IPS DF 19.7 (cell line): ENCODE measurements at regions not wholly inside any gene's neighbourhood (a gene's known extent, or its start where the extent isn't known, plus 50 kb on each side); places are given as distances from the start of the nearest gene placed in this dataset.

Source experiments
- DNase-seq: peaks from one replicate; pipeline ENCODE4 v3.0.0-alpha.2; 2013; ENCODE audit warnings: low read depth, low spot score

- DNase-seq: no peak
Observed at GRCh38 chr17:33776304-33776703, 478.8 kb upstream of the CCL2 start.

DNA sequence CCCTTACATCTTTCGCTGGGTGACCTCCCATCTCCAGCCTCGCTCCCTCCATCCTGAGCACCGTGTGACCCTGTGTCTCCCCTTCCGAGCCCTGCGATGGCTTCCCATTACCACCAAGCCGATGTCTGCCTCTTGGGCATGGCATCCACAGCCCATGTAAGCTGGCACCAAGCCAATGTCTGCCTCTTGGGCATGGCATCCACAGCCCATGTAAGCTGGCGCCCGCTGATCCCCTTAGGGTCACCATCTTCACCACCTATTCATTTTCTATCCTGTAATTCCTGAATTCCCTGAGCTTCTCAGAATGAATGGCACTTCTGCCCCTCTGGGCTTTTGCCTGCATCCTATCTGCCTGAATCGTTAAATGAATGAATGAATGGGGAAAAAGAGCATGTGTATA is 478.2 kb upstream of the CCL2 start:
- DNase-seq: no peak

DNA sequence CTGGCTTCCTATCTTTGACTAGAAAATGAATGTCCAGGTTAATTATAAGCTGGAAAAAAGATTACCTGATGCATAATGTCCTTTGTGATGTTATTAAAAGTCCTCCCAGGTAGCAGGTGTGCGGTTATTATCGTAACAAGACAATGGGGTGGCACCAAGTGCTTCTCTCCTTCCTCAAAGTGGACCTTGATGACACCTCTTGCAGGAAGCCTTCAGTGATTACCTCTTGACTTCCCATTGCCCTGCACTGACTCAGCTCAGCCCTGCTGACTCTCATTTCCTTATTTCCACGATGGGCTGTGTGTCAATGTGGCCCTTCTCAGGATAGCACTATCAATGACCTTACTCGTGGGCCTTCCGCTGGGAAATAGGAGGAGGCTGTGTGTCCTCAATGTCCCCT is 477.4 kb upstream of the CCL2 start:
- no peak for DNase-seq

DNA sequence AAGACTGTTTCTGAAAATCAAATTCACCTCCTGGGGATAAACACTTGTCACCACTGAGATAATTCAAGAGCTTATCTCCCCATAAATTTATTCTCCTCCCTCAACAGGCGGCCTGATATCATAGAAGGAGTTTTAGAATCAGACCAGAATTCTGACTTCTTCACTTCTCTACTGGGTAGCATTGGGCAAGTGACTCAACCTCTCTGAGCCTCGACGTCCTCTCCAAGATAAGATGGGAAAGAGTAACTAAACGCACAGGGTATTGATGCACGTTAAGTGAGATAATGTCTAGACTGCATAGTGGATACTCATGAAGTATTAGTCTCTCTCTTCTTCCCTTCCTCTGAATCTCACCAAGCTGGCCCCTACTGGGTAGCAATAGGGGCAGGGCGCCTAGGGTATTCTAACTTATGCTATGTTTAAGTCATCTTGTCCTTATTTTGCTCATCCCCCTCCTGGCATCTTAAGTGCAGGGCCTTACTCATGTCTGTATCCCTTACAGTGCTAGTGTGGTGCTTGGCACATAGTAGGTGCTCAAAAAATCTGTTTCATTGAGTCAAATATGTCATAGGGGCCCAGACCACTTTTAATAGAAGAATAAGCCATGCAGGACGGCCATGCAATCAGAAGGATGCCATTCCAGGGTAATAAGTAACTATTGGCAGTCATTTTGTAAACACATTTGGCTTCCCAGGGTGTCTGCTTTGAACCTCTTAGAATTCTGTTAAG is 476.4 kb upstream of the CCL2 start:
- DNase-seq: no peak

GRCh38 chr17:33779234-33779591 is 475.9 kb upstream of the CCL2 start:
- no peak for DNase-seq

DNA sequence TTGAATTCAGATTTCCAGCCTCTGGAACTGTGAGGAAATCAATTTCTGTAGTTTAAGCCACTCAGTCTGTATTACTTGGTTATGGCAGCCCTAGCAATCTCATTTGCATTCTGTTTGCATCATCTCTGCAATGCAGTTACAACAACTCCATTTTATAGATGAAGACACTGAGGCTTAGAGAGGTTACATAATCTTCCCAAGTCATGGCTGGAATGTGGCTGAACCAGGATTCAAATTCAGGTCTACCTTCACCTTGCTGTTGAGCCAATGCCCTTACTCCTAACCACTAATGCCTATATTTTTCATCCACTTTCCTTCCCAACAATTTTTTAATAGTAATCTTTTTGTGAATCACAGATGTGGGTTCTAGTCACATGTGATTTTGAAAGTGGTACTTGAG is 469.8 kb upstream of the CCL2 start:
- DNase-seq: no peak

GRCh38 chr17:33786478-33786877 is 468.6 kb upstream of the CCL2 start:
- no peak for DNase-seq

DNA sequence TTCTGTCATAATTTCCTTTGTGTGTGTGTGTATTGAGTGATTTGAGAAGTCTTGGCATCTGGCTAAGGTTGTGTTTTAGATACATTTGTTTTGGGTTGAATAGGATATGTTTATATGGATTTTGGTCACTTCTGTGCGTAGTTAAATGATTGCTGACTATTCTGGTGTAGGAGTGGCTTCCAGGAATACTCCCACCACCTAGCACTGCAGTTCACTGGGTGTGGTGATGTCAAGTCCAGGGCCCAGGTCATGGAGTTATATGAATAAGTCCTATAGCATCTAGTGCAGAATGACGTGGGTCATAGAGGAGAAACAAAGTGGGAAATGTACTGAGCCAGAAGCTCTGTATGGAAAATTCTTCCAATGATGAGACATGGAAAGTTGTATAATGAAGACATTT is 465.4 kb upstream of the CCL2 start:
- no peak for DNase-seq

GRCh38 chr17:33797181-33797580 is 457.9 kb upstream of the CCL2 start:
- no peak for DNase-seq

- DNase-seq: no peak
Observed at GRCh38 chr17:33798308-33798707, 456.8 kb upstream of the CCL2 start.

DNA sequence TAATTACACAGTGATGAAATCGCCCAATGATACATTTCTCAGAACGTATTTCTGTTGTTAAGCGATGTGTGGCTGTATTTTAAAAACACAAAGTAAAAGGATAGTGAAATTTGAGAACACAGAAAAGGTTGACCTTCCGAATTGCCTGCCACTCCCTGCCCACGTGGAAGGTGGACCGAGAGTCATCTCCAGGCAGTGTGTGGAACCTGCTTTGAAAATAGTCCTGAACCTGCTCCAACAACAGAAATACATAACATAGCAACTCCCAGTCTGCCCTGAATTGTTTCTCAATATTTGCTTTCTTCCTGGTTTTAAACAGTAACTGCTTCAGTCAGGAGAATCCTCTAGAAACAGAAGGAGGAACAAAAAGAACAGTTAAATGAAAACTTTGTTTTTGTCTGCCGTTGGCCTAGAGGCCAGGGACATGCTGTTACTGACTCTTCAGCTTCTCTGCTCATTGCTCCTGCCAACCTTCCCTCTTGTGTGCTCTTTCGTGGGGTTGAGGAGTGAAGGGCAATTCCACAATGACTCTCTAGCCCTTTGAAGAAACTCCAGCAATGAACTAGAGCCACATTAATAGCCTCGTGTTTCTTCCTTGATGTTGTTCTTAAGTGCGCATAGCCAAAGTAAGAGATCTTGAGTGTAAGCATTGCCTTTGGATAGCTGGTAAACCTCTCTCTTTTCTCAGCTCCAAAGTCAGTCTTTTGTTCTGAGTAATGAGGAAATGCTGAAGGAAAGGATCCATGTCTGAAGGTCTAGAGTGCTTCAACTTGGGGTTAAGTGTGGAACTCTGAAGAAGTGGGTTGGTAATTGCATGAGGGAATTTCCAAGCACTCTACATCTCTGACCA is 452.5 kb upstream of the CCL2 start:
- no peak for DNase-seq

GRCh38 chr17:33803199-33803685 is 451.8 kb upstream of the CCL2 start:
- no peak for DNase-seq

GRCh38 chr17:33803686-33804085 is 451.4 kb upstream of the CCL2 start:
- no peak for DNase-seq

DNA sequence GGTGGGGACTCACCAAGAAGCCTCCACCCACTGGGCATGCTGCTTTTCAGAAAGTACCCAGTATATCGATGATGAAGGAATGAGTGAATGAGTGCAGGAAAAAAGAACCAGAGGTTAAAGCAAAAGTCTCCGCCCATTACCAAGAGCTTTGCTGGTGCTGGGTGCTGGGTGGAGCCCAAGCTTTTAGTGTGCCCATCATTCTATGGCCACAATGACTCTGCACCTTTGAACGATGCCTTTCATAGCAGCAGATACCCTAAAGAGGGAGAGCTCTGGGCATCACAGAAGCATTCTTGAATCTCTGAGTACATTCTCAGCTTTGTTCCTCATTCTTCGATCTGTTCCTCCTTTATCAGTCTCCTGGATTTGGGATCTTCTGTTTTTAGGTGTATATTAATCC is 450.7 kb upstream of the CCL2 start:
- no peak for DNase-seq

DNA sequence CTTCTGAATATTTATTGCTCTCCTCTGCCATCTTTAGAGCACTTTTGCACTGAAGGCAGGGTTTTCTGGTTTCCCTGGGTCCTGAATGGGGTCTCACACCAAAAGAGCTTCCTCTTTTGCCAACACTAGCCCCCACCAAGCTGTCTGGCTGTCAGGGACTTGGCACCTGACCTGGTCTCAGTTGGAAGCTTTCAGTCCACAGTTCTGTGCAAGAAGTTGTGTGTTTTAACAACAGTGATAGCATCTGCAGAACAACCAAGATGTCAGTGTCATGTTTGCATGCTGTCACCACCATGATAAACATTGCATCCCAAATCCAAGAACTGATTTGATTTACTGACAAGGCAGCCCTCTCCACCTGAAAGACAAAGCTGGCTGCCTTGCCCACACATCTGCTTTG is 448.5 kb upstream of the CCL2 start:
- DNase-seq: no peak

- DNase-seq: no peak
Observed at GRCh38 chr17:33809748-33810147, 445.3 kb upstream of the CCL2 start.

- no peak for DNase-seq
Observed at GRCh38 chr17:33811004-33811760, 443.9 kb upstream of the CCL2 start.

GRCh38 chr17:33811984-33812577 is 443.0 kb upstream of the CCL2 start:
- no peak for DNase-seq

GRCh38 chr17:33814852-33815251 is 440.2 kb upstream of the CCL2 start:
- no peak for DNase-seq

- DNase-seq: no peak
Observed at GRCh38 chr17:33816036-33816435, 439.0 kb upstream of the CCL2 start.

DNA sequence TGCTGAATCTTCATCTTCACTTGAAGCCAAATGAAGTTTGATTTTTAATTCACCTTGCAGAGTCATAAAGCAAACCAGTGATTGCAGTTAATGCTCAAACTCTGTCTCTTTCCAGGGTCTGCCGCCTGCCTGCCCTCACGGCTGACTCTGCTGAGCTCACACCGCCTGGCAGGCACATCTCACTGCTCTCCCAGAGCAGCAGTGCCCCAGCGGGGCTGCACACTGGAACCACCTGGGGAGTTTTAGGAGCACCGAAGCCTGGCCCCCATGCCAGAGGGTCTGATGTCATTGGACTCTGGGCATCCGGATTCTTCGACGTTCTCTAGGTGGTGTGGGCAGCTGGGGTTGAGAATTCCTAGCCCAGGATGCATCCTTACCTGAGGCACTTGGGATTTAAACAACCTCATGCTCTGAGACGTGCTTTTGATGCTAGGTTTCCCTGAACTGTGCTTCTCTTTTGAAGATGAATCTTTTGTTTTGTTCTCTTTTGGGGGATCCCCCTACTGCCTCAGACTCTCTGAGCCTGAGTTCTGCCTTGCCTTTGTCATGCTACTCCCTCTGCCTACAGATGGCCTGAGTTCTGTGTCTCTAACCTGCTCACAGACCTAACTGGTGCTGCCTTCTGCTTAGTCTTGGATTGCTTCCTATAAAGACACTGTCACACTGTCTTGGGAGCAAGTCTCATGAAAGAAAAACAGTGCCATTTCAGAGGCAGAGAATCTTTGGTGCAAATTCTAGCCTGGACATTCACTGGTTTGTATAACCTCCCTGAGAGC is 438.1 kb upstream of the CCL2 start:
- no peak for DNase-seq
